Endothelial cell of umbilical vein (primary cell): ENCODE measurements at regions not wholly inside any gene's neighbourhood (a gene's known extent, or its start where the extent isn't known, plus 50 kb on each side); places are given as distances from the start of the nearest gene placed in this dataset.

Experiments
- BruUV-seq: library from RNA; stranded (reverse); fragments of 400-500 nt; replicated peaks from 2 replicates; lab custom pipeline; 2021; lab: Mats Ljungman, UMichigan
- CTCF ChIA-PET: fragments of 300-600, 350-600 bp; sonication (Branson Sonifier 250); formaldehyde crosslinking; loops from one replicate; lab custom pipeline; 2021; ENCODE audit warnings: antibody characterized with exemption, inconsistent platforms; lab: Charles Lee
- POLR2A ChIA-PET: fragments of 300-600, 350-600 bp; sonication (Branson Sonifier 250); formaldehyde crosslinking; loops from one replicate; lab custom pipeline; 2021; ENCODE audit warnings: antibody characterized with exemption, inconsistent platforms; lab: Charles Lee
- DNase-seq: peaks from one replicate; pipeline ENCODE4 v3.0.0-alpha.2; 2011; ENCODE audit warnings: low read depth, low spot score
- FAIRE-seq: peaks from 2 replicates; lab custom pipeline; 2011; peaks lifted over from hg19 to GRCh38; lab: Jason Lieb, UNC
- H2AFZ ChIP-seq: 2 replicates; pipeline ENCODE4 v1.6.0; 2012; ENCODE audit warnings: low read depth, low read length, control low read depth, inconsistent platforms
- H3K27ac ChIP-seq: 2 replicates; pipeline ENCODE4 v1.5.1; 2011; ENCODE audit warnings: low read depth, mild to moderate bottlenecking, control low read depth, low read length, moderate library complexity; ENCODE audit not compliant: insufficient read depth
- H3K27me3 ChIP-seq, 2 experiments: 2 replicates each; pipeline versions ENCODE4 v1.6.0 to v1.6.1; 2011; ENCODE audit warnings: low read length in 2 of 2, mixed read lengths in 1 of 2; ENCODE audit not compliant: control insufficient read depth in 2 of 2, insufficient read depth in 2 of 2
- H3K36me3 ChIP-seq, 2 experiments: 2 replicates in 1 of 2; 3 replicates in 1 of 2; pipeline ENCODE4 v1.5.1; 2011; ENCODE audit warnings: low read length in 2 of 2, mild to moderate bottlenecking in 1 of 2, moderate library complexity in 1 of 2; ENCODE audit not compliant: control insufficient read depth in 2 of 2, insufficient read depth in 2 of 2; ENCODE audit errors: extremely low read depth in 1 of 2
- H3K4me1 ChIP-seq: 3 replicates; pipeline ENCODE4 v1.5.1; 2011; ENCODE audit warnings: mild to moderate bottlenecking, low read length; ENCODE audit not compliant: control insufficient read depth, insufficient read depth; ENCODE audit errors: extremely low read depth
- H3K4me2 ChIP-seq: 2 replicates; pipeline ENCODE4 v1.6.1; 2011; ENCODE audit warnings: low read length, control low read depth, mixed read lengths; ENCODE audit not compliant: insufficient read depth
- H3K4me3 ChIP-seq, 3 experiments: fragments of 200-600 bp in 1 of 3; sonication (generic), shearing (Covaris generic) in 1 of 3; replicated peaks in 1 of 3; 2 replicates each; pipeline ENCODE4 v1.5.1; 2011 to 2016; ENCODE audit warnings: control low read depth in 3 of 3, low read length in 3 of 3, mild to moderate bottlenecking in 2 of 3, inconsistent platforms in 1 of 3, low read depth in 1 of 3, moderate library complexity in 1 of 3; ENCODE audit not compliant: insufficient read depth in 1 of 3
- H3K79me2 ChIP-seq: 2 replicates; pipeline ENCODE4 v1.6.0; 2012; ENCODE audit warnings: low read length, inconsistent platforms; ENCODE audit not compliant: control insufficient read depth, insufficient read depth
- H3K9ac ChIP-seq: replicated peaks from 2 replicates; pipeline ENCODE3; 2011; ENCODE audit warnings: low read length, control low read depth; ENCODE audit not compliant: insufficient read depth; ENCODE audit errors: extremely low read depth
- H3K9me1 ChIP-seq: replicated peaks from 3 replicates; pipeline ENCODE4 v1.6.0; 2011; ENCODE audit warnings: mild to moderate bottlenecking, low read length; ENCODE audit not compliant: control insufficient read depth, insufficient read depth; ENCODE audit errors: extremely low read depth
- H3K9me3 ChIP-seq: replicated peaks from 2 replicates; pipeline ENCODE4 v1.5.1; 2012; ENCODE audit warnings: low read length, inconsistent platforms; ENCODE audit not compliant: control insufficient read depth, insufficient read depth
- H4K20me1 ChIP-seq: replicated peaks from 2 replicates; pipeline ENCODE3; 2011; ENCODE audit warnings: mild to moderate bottlenecking, low read length; ENCODE audit not compliant: control insufficient read depth, insufficient read depth; ENCODE audit errors: extremely low read depth
- CTCF ChIP-seq, 2 donors: IDR thresholded peaks; 1 replicate in 1 of 2; 2 replicates in 1 of 2; pipeline ENCODE4 v1.5.1; 2011; ENCODE audit warnings: low read length in 2 of 2, mild to moderate bottlenecking in 2 of 2, moderate library complexity in 2 of 2, control low read depth in 1 of 2, inconsistent platforms in 1 of 2, low read depth in 1 of 2; ENCODE audit not compliant: insufficient read depth in 1 of 2; ENCODE audit errors: extremely low read depth in 1 of 2
- EZH2 ChIP-seq: IDR thresholded peaks from 2 replicates; pipeline ENCODE4 v1.6.1; 2012; ENCODE audit warnings: borderline replicate concordance, low read depth, mild to moderate bottlenecking, moderate library complexity, low read length, inconsistent platforms; ENCODE audit not compliant: severe bottlenecking
- FOS ChIP-seq: IDR thresholded peaks from 2 replicates; pipeline ENCODE4 v1.6.1; 2011; ENCODE audit warnings: mild to moderate bottlenecking, low read length, moderate library complexity, borderline replicate concordance; ENCODE audit not compliant: insufficient read depth
- GATA2 ChIP-seq: IDR thresholded peaks from 2 replicates; pipeline ENCODE4 v1.7.0; 2011; ENCODE audit warnings: low read depth, mild to moderate bottlenecking, moderate library complexity, mixed read lengths, low read length; ENCODE audit not compliant: insufficient read length, insufficient read depth
- JUN ChIP-seq: IDR thresholded peaks from 2 replicates; pipeline ENCODE4 v1.6.1; 2011; ENCODE audit warnings: borderline replicate concordance, low read depth; ENCODE audit not compliant: insufficient read length, insufficient read depth
- MAX ChIP-seq: IDR thresholded peaks from 2 replicates; pipeline ENCODE4 v1.6.1; 2011; ENCODE audit not compliant: insufficient read depth, insufficient read length
- MYC ChIP-seq: IDR thresholded peaks from one replicate; pipeline ENCODE4 v1.6.1; 2011; ENCODE audit warnings: mild to moderate bottlenecking, low read depth, low read length
- POLR2A ChIP-seq: IDR thresholded peaks from 2 replicates; pipeline ENCODE4 v1.6.1; 2012; ENCODE audit warnings: low read depth, mild to moderate bottlenecking, control low read depth, low read length
- POLR2AphosphoS5 ChIP-seq: IDR thresholded peaks from 2 replicates; pipeline ENCODE4 v1.6.1; 2012; ENCODE audit warnings: low read depth, mild to moderate bottlenecking, control low read depth, low read length, moderate library complexity; ENCODE audit not compliant: insufficient read depth
- dilution Hi-C: fragments of 300-500 bp; cut with MboI; formaldehyde crosslinking; loops from one replicate; pipeline ENCODE4 v1.15.0; 2019; ENCODE audit warnings: low sequenced_read_pairs; ENCODE audit not compliant: extremely low pct_ligation_motif_present
- intact Hi-C: fragments of 100-400 bp; cut with micrococcal nuclease; formaldehyde crosslinking; loops from one replicate; pipeline ENCODE4 v1.10.0; 2022

- TF ChIP-seq CTCF (IDR thresholded peaks at IDR 0.05; ENCODE audit: extremely low read depth in 1 of 2, insufficient read depth in 1 of 2, low read depth in 1 of 2, low read length in 2 of 2) (no peak), JUN (no peak), POLR2A (no peak), EZH2 (no peak), MAX (no peak), GATA2 (no peak), POLR2AphosphoS5 (no peak), FOS (no peak), MYC (no peak)
- no peaks in the 10 kb centered on the region for H3K9me1 ChIP-seq
- H3K79me2 ChIP-seq, result no peaks in the 10 kb centered on the region
- no peak for DNase-seq
- ChIA-PET POLR2A (no interaction called here), CTCF (no interaction called here)
- no TSS peak for BruUV-seq
- no peaks in the 10 kb centered on the region for H3K27me3 ChIP-seq
- H2AFZ ChIP-seq, result no peak overlapping the region
- no peak overlapping the region for H3K4me2 ChIP-seq
- H3K9me3 ChIP-seq, result peaks cover 5% of the 10 kb centered on the region
- no peaks in the 10 kb centered on the region for H3K36me3 ChIP-seq
- intact Hi-C loops (no loop called here), dilution Hi-C loops (no loop called here)
- no peak overlapping the region for H3K4me3 ChIP-seq
- no peak for FAIRE-seq
- no peak overlapping the region for H3K27ac ChIP-seq
- H3K4me1 ChIP-seq, result no peaks in the 10 kb centered on the region
- H4K20me1 ChIP-seq, result no peaks in the 10 kb centered on the region
- no peak overlapping the region for H3K9ac ChIP-seq
Observed at GRCh38 chr16:48734220-48734619, 124.2 kb upstream of the N4BP1 start.
